ENCODE measurements at regions not wholly inside any gene's neighbourhood (a gene's known extent, or its start where the extent isn't known, plus 50 kb on each side); places are given as distances from the start of the nearest gene placed in this dataset.
"Not testable (repeated sequence)": the region's sequence is repeated elsewhere in the genome, so short reads cannot be mapped to it uniquely, and the experiment has no call there.

GRCh38 chrX:107360788-107361360 lies 88.6 kb upstream of the FRMPD3 start:
- H3K4me2 ChIP-seq, result no peak overlapping the region
- no peaks in the 10 kb centered on the region for H4K20me1 ChIP-seq
- no peak overlapping the region for H3K27ac ChIP-seq
- H3K36me3 ChIP-seq, result no peaks in the 10 kb centered on the region
- no peak overlapping the region for H3K9ac ChIP-seq
- no peak overlapping the region for H3K4me3 ChIP-seq
- peaks cover 7% of the 10 kb centered on the region for H3K4me1 ChIP-seq
- no peak for TF ChIP-seq Cebpa-rat (IDR thresholded peaks at IDR 0.05)
- no peaks in the 10 kb centered on the region for H3K9me3 ChIP-seq
- H3K27me3 ChIP-seq, result peaks cover 76% of the 10 kb centered on the region

- not testable (repeated sequence) for H3K4me3 ChIP-seq, H4K20me1 ChIP-seq
- H3K27me3 ChIP-seq, result peaks cover 38% of the 10 kb centered on the region
These were observed 79.3 kb upstream of the FRMPD3 start for GRCh38 chrX:107370185-107370584.

GRCh38 chrX:107374132-107374531 lies 75.3 kb upstream of the FRMPD3 start:
- Histone ChIP-seq H3K4me1 (no peaks in the 10 kb centered on the region), H4K20me1 (no peaks in the 10 kb centered on the region), H3K27me3 (peaks cover 53% of the 10 kb centered on the region), H3K9me3 (no peaks in the 10 kb centered on the region), H3K9ac (no peak overlapping the region), H3K4me2 (no peak overlapping the region), H3K27ac (no peak overlapping the region), H3K4me3 (no peak overlapping the region), H3K36me3 (no peaks in the 10 kb centered on the region)
- TF ChIP-seq Cebpa-rat (IDR thresholded peaks at IDR 0.05), result no peak

More at GRCh38 chrX:107370185-107370584, 79.3 kb upstream of the FRMPD3 start:
- not testable (repeated sequence) for H3K36me3 ChIP-seq, H3K4me2 ChIP-seq, H3K4me1 ChIP-seq, H3K9ac ChIP-seq, H3K9me3 ChIP-seq, H3K27ac ChIP-seq

- H3K27me3 ChIP-seq, result peaks cover 60% of the 10 kb centered on the region
- H3K27ac ChIP-seq, result no peak overlapping the region
- no peak for TF ChIP-seq Cebpa-rat (IDR thresholded peaks at IDR 0.05)
- no peak overlapping the region for H3K4me2 ChIP-seq
- H4K20me1 ChIP-seq, result no peaks in the 10 kb centered on the region
- no peaks in the 10 kb centered on the region for H3K4me1 ChIP-seq
- no peak overlapping the region for H3K9ac ChIP-seq
- no peak overlapping the region for H3K4me3 ChIP-seq
- no peaks in the 10 kb centered on the region for H3K36me3 ChIP-seq
- H3K9me3 ChIP-seq, result no peaks in the 10 kb centered on the region
These were observed 74.6 kb upstream of the FRMPD3 start for GRCh38 chrX:107374831-107375230.

- not testable (repeated sequence) for H3K9me3 ChIP-seq, H3K4me1 ChIP-seq, H3K9ac ChIP-seq, H4K20me1 ChIP-seq, H3K4me2 ChIP-seq, H3K36me3 ChIP-seq, H3K27ac ChIP-seq, H3K4me3 ChIP-seq
- H3K27me3 ChIP-seq, result peaks cover 72% of the 10 kb centered on the region
These were observed 73.3 kb upstream of the FRMPD3 start for GRCh38 chrX:107376186-107376585.

GRCh38 chrX:107384397-107385105 lies 64.9 kb upstream of the FRMPD3 start:
- Histone ChIP-seq H3K4me3 (no peak overlapping the region), H4K20me1 (no peaks in the 10 kb centered on the region), H3K36me3 (no peaks in the 10 kb centered on the region), H3K27ac (no peak overlapping the region), H3K9me3 (no peaks in the 10 kb centered on the region), H3K9ac (no peak overlapping the region), H3K27me3 (peaks cover 80% of the 10 kb centered on the region), H3K4me2 (no peak overlapping the region), H3K4me1 (no peaks in the 10 kb centered on the region)
- TF ChIP-seq Cebpa-rat (IDR thresholded peaks at IDR 0.05), result no peak

GRCh38 chrX:107389726-107390125 lies 59.7 kb upstream of the FRMPD3 start:
- Histone ChIP-seq H3K4me2 (no peak overlapping the region), H4K20me1 (no peaks in the 10 kb centered on the region), H3K4me1 (no peaks in the 10 kb centered on the region), H3K27me3 (peaks cover 46% of the 10 kb centered on the region), H3K9me3 (0 out of 2 replicates have a peak, but pooled peaks cover 2% of the 10 kb centered on the region), H3K4me3 (no peak overlapping the region), H3K9ac (no peak overlapping the region), H3K36me3 (no peaks in the 10 kb centered on the region), H3K27ac (no peak overlapping the region)
- TF ChIP-seq Cebpa-rat (IDR thresholded peaks at IDR 0.05), result no peak

GRCh38 chrX:107393656-107394055 lies 55.8 kb upstream of the FRMPD3 start:
- H3K4me1 ChIP-seq, H3K9ac ChIP-seq, H4K20me1 ChIP-seq, H3K4me2 ChIP-seq, H3K36me3 ChIP-seq, H3K4me3 ChIP-seq, H3K27ac ChIP-seq, H3K9me3 ChIP-seq: not testable (repeated sequence)
- H3K27me3 ChIP-seq, result peaks cover 23% of the 10 kb centered on the region

GRCh38 chrX:107396235-107396634 lies 53.2 kb upstream of the FRMPD3 start:
- no peak overlapping the region for H3K4me3 ChIP-seq
- H3K27me3 ChIP-seq, result peaks cover 22% of the 10 kb centered on the region
- no peaks in the 10 kb centered on the region; the same call in 1 of the 2 replicates for H4K20me1 ChIP-seq
- H3K4me2 ChIP-seq, result no peak overlapping the region
- no peak overlapping the region for H3K27ac ChIP-seq
- no peaks in the 10 kb centered on the region for H3K4me1 ChIP-seq
- TF ChIP-seq Cebpa-rat (IDR thresholded peaks at IDR 0.05), result no peak
- H3K9ac ChIP-seq, result no peak overlapping the region
- H3K36me3 ChIP-seq, result no peaks in the 10 kb centered on the region
- H3K9me3 ChIP-seq, result peaks cover 6% of the 10 kb centered on the region; the same call in 1 of the 2 replicates

GRCh38 chrX:107396783-107397182 lies 52.7 kb upstream of the FRMPD3 start:
- H3K9me3 ChIP-seq, result peaks cover 6% of the 10 kb centered on the region; the same call in 1 of the 2 replicates
- peaks cover 22% of the 10 kb centered on the region for H3K27me3 ChIP-seq
- H3K9ac ChIP-seq, result no peak overlapping the region
- H3K4me3 ChIP-seq, result no peak overlapping the region
- no peak overlapping the region for H3K4me2 ChIP-seq
- H3K36me3 ChIP-seq, result no peaks in the 10 kb centered on the region
- H4K20me1 ChIP-seq, result no peaks in the 10 kb centered on the region; the same call in 1 of the 2 replicates
- no peak for TF ChIP-seq Cebpa-rat (IDR thresholded peaks at IDR 0.05)
- no peaks in the 10 kb centered on the region for H3K4me1 ChIP-seq
- no peak overlapping the region for H3K27ac ChIP-seq

All from BLaER1 (cell line).